Calu3 (cell line): ENCODE measurements at regions not wholly inside any gene's neighbourhood (a gene's known extent, or its start where the extent isn't known, plus 50 kb on each side); places are given as distances from the start of the nearest gene placed in this dataset.

Source experiments
- BruUV-seq: library from RNA; stranded (reverse); fragments of 400-500 nt; replicated peaks from 2 replicates; lab custom pipeline; 2021; lab: Mats Ljungman, UMichigan
- CTCF ChIA-PET: fragments of 300-600 bp; sonication (Branson Sonifier 250); formaldehyde crosslinking; loops from one replicate; lab custom pipeline; 2022; ENCODE audit warnings: antibody characterized with exemption; lab: Charles Lee
- DNase-seq: peaks from one replicate; pipeline ENCODE4 v3.0.0; 2022
- H3K27ac Mint-ChIP-seq: one replicate; pipeline ENCODE4 v1.8.0; 2022; ENCODE audit warnings: mixed read lengths; ENCODE audit not compliant: unreplicated experiment
- H3K27me3 Mint-ChIP-seq: one replicate; pipeline ENCODE4 v1.8.0; 2022; ENCODE audit warnings: mixed read lengths; ENCODE audit not compliant: unreplicated experiment
- H3K36me3 Mint-ChIP-seq: one replicate; pipeline ENCODE4 v1.8.0; 2022; ENCODE audit warnings: mild to moderate bottlenecking, moderate library complexity, mixed read lengths; ENCODE audit not compliant: insufficient read depth, unreplicated experiment
- H3K4me1 Mint-ChIP-seq: one replicate; pipeline ENCODE4 v1.8.0; 2022; ENCODE audit warnings: mild to moderate bottlenecking, low read depth, mixed read lengths; ENCODE audit not compliant: unreplicated experiment
- H3K4me3 Mint-ChIP-seq: one replicate; pipeline ENCODE4 v1.8.0; 2022; ENCODE audit warnings: mild to moderate bottlenecking, low read depth, moderate library complexity, mixed read lengths; ENCODE audit not compliant: unreplicated experiment
- H3K9me3 Mint-ChIP-seq: one replicate; pipeline ENCODE4 v1.8.0; 2022; ENCODE audit warnings: low read depth, mixed read lengths; ENCODE audit not compliant: unreplicated experiment
- CTCF ChIP-seq: fragments of 200-600 bp; IDR thresholded peaks from one replicate; pipeline ENCODE4 v1.8.0; 2022; ENCODE audit warnings: antibody characterized with exemption; ENCODE audit not compliant: unreplicated experiment
- intact Hi-C: fragments of 100-400 bp; cut with micrococcal nuclease; formaldehyde crosslinking; loops from one replicate; pipeline ENCODE4 v1.10.0; 2022; ENCODE audit not compliant: unreplicated experiment

GRCh38 chr14:39712293-39712999 lies 280.2 kb upstream of the FBXO33 start:
- no peaks in the 10 kb centered on the region for H3K36me3 Mint-ChIP-seq
- H3K4me3 Mint-ChIP-seq, result no peak overlapping the region
- H3K4me1 Mint-ChIP-seq, result no peaks in the 10 kb centered on the region
- no TSS peak for BruUV-seq
- CTCF ChIA-PET, result no interaction called here
- no peaks in the 10 kb centered on the region for H3K27me3 Mint-ChIP-seq
- peaks cover 7% of the 10 kb centered on the region for H3K9me3 Mint-ChIP-seq
- no peak overlapping the region for H3K27ac Mint-ChIP-seq
- intact Hi-C loops, result no loop called here
- TF ChIP-seq CTCF, result no peak
- DNase-seq, result no peak

DNA sequence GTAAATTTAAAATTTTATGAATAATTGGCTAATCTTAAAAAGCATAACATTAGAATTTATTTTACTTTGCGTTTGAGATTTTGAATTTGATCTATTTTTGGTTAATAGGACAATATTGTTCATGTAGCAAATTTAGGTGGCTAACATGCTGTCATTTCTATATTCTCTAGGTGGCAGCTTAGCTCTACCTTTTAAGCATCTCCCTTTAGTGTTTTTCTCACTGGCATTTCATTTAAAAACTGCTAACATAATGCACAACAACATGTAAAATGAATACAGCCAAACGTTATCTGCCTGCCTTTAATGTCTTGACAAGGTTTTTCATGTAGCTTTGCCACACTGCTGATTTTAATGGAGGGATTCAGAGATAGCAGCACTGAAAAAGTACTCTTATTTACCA lies 272.4 kb upstream of the FBXO33 start:
- Mint-ChIP-seq H3K36me3 (no peaks in the 10 kb centered on the region), H3K4me1 (no peaks in the 10 kb centered on the region), H3K9me3 (peaks cover 14% of the 10 kb centered on the region), H3K27ac (no peak overlapping the region), H3K4me3 (no peak overlapping the region), H3K27me3 (no peaks in the 10 kb centered on the region)
- BruUV-seq, result no TSS peak
- no peak for TF ChIP-seq CTCF
- CTCF ChIA-PET, result no interaction called here
- DNase-seq, result no peak
- intact Hi-C loops, result no loop called here

GRCh38 chr14:39694341-39694740 lies 262.1 kb upstream of the FBXO33 start:
- no peaks in the 10 kb centered on the region for H3K27me3 Mint-ChIP-seq
- intact Hi-C loops, result no loop called here
- no TSS peak for BruUV-seq
- CTCF ChIA-PET, result no interaction called here
- H3K9me3 Mint-ChIP-seq, result peaks cover 5% of the 10 kb centered on the region
- DNase-seq, result no peak
- no peak overlapping the region for H3K27ac Mint-ChIP-seq
- H3K36me3 Mint-ChIP-seq, result no peaks in the 10 kb centered on the region
- no peaks in the 10 kb centered on the region for H3K4me1 Mint-ChIP-seq
- no peak for TF ChIP-seq CTCF
- H3K4me3 Mint-ChIP-seq, result no peak overlapping the region

DNA sequence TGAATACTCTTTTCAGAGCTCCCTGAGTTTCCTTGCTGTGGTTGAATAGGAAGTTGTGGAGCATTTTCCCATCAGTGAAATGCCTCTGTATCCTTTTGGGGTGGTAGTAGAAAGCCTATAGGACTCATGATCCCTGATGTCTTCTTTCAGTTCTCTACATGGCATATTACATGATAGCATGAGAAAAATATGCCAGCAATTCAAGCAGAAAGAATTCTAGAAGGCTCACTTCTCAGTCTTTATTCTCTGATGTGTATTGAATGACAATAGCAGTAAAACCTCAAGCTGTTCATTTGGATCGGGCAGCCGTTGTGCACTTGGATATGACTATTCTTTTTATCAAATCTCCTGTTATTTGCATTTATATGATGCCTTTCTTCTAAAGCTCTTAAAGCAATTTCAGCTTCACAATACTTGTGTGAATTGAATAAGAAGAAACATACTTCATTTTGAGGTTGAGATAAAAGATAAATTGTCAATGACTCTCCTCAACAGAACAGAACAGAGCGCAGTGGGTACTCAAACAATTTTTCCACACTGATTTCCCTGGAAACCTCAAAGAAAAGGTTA lies 251.5 kb upstream of the FBXO33 start:
- no peaks in the 10 kb centered on the region for H3K9me3 Mint-ChIP-seq
- CTCF ChIA-PET, result no interaction called here
- no peaks in the 10 kb centered on the region for H3K4me1 Mint-ChIP-seq
- no peak overlapping the region for H3K4me3 Mint-ChIP-seq
- no peak for TF ChIP-seq CTCF
- intact Hi-C loops, result no loop called here
- H3K36me3 Mint-ChIP-seq, result no peaks in the 10 kb centered on the region
- no peak for DNase-seq
- peaks cover 7% of the 10 kb centered on the region for H3K27me3 Mint-ChIP-seq
- H3K27ac Mint-ChIP-seq, result no peak overlapping the region
- BruUV-seq, result no TSS peak
